Upper lobe of left lung (tissue), 6 donors: ENCODE measurements at regions not wholly inside any gene's neighbourhood (a gene's known extent, or its start where the extent isn't known, plus 50 kb on each side); places are given as distances from the start of the nearest gene placed in this dataset.

ENCODE experiments used
- ATAC-seq, 2 donors: fragments of 200-7000 bp; cut with Tn5 transposase; one replicate each; pipeline ENCODE4 v1.9.1; 2022; ENCODE audit warnings: mild to moderate bottlenecking in 2 of 2, moderate library complexity in 2 of 2; ENCODE audit not compliant: low FRiP score in 2 of 2
- DNase-seq, 2 donors: peaks; one replicate each; pipeline ENCODE4 v3.0.0-alpha.2; 2019 to 2020
- H3K27ac ChIP-seq, 4 donors: fragments of 200-600 bp; sonication (generic); one replicate each; pipeline ENCODE4 v1.5.1; 2016 to 2019
- H3K27me3 ChIP-seq, 4 donors: fragments of 200-600 bp; sonication (generic); one replicate each; pipeline ENCODE4 v1.5.1; 2017 to 2019
- H3K36me3 ChIP-seq, 4 donors: fragments of 200-600 bp; sonication (generic); one replicate each; pipeline ENCODE4 v1.5.1; 2016 to 2019
- H3K4me1 ChIP-seq, 4 donors: fragments of 200-600 bp; sonication (generic); one replicate each; pipeline ENCODE4 v1.5.1; 2018 to 2019
- H3K4me3 ChIP-seq, 4 donors: fragments of 200-600 bp; sonication (generic); one replicate each; pipeline ENCODE4 v1.5.1; 2017 to 2019; ENCODE audit warnings: mild to moderate bottlenecking in 2 of 4, moderate library complexity in 1 of 4
- H3K9me3 ChIP-seq, 4 donors: fragments of 200-600 bp; sonication (generic); one replicate each; pipeline ENCODE4 v1.5.1; 2018 to 2019
- EP300 ChIP-seq, 4 donors: sonication (generic); formaldehyde crosslinking; IDR thresholded peaks; one replicate each; pipeline ENCODE4 v1.5.1; 2017; ENCODE audit warnings: antibody characterized with exemption in 4 of 4, control low read depth in 2 of 4
- POLR2A ChIP-seq, 4 donors: fragments of 450-650 bp; IDR thresholded peaks; one replicate each; pipeline ENCODE4 v1.5.1; 2016 to 2017; ENCODE audit warnings: antibody characterized with exemption in 4 of 4, mild to moderate bottlenecking in 2 of 4
- POLR2AphosphoS5 ChIP-seq, 2 donors: sonication (generic); formaldehyde crosslinking; IDR thresholded peaks; one replicate each; pipeline ENCODE4 v1.5.1; 2017; ENCODE audit warnings: antibody characterized with exemption in 2 of 2
- WGBS, 2 donors: methylation state at CpG; one replicate each; pipeline ENCODE4 v1.1.5; 2017 to 2018; 5-methylcytosine and 5-hydroxymethylcytosine counted together
- TF ChIP-seq, protein P1 (sequence below), 6 experiments: fragments of 450-650 bp in 4 of 6; fragments of 200-600 bp in 2 of 6; sonication (generic) in 2 of 6; IDR thresholded peaks; one replicate each; pipeline ENCODE4 v1.5.1; 2016 to 2019; ENCODE audit warnings: antibody characterized with exemption in 6 of 6
- donor health status: DM: no; HTN: no; CAD: no; lungs with moderate emphysema.
- donor health status: DM: no; HTN: yes; CAD: no; lungs with severe emphysema.

DNA sequence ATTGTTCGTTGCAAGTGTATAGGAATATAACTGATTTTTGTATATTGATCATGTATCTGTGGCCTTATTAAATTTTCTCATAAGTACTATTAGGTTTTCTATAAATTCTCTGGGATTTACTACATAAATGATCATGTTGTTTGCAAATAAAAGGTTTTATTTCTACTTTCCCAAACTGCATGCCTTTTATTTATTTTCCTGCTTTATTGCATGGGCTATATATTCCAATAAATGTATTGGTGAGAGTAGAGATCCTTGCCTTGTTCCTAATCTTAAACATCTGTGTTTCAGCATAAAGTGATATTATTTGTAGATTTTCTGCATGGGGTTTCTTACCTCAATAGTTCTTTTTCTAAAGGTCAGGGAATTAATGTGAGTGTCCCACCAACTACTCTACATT is 107.0 kb upstream of the CD55 start:
- peaks cover 0 to 10% (median 0%) of the 10 kb centered on the region in 4 donors for H3K9me3 ChIP-seq
- H3K27me3 ChIP-seq, result no peaks in the 10 kb centered on the region
- no peak overlapping the region for H3K27ac ChIP-seq
- TF ChIP-seq EP300 (IDR thresholded peaks at IDR 0.05) (no peak), POLR2A (IDR thresholded peaks at IDR 0.05) (no peak), POLR2AphosphoS5 (IDR thresholded peaks at IDR 0.05) (no peak)
- TF ChIP-seq, protein P1, sequence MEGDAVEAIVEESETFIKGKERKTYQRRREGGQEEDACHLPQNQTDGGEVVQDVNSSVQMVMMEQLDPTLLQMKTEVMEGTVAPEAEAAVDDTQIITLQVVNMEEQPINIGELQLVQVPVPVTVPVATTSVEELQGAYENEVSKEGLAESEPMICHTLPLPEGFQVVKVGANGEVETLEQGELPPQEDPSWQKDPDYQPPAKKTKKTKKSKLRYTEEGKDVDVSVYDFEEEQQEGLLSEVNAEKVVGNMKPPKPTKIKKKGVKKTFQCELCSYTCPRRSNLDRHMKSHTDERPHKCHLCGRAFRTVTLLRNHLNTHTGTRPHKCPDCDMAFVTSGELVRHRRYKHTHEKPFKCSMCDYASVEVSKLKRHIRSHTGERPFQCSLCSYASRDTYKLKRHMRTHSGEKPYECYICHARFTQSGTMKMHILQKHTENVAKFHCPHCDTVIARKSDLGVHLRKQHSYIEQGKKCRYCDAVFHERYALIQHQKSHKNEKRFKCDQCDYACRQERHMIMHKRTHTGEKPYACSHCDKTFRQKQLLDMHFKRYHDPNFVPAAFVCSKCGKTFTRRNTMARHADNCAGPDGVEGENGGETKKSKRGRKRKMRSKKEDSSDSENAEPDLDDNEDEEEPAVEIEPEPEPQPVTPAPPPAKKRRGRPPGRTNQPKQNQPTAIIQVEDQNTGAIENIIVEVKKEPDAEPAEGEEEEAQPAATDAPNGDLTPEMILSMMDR (IDR thresholded peaks at IDR 0.05), result no peak
- ATAC-seq, result no peak
- no peak for DNase-seq
- no peaks in the 10 kb centered on the region for H3K36me3 ChIP-seq
- 88 to 96% methylated on average over 1 of the region's 1 CpG for WGBS, 2 donors
- H3K4me1 ChIP-seq, result peaks cover 0 to 17% (median 4%) of the 10 kb centered on the region in 4 donors
- no peak overlapping the region for H3K4me3 ChIP-seq

DNA sequence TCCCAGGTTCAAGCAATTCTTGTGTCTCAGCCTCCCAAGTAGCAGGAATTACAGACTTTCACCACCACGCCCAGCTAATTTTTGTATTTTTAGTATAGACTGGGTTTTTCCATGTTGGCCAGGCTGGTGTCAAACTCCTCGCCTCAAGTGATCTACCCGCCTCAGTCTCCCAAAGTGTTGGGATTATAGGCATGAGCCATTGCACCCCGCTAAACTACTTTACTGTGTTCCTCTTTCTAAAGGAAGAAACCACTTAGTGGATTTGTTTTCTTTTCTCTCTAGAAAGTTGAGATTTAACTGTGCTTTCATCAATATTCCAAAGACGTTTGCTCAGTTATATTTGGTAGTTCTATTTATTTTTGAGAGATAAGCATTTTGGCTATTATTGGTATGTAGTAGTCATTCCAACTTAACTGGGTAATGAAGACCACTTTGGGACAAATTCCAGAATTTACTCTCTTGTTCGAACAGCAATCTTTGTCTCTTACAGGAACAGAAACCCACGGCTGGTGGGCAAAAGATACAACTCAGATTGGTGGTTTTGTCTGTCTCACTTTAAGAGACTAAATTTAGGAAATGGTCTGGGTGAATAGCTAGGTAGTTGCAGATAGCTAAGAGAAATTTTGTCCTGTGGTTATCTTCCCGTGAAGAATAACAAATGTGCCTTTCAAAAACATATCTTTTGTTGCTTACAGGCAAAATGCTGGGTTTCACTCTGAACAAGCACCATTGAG is 103.5 kb upstream of the CD55 start:
- 58 to 66% methylated on average over 8 of the region's 8 CpGs for WGBS, 2 donors
- peak overlapping the region in 3 of 4 donors; percentile 40 to 68 (median 51) for H3K27ac ChIP-seq

DNA sequence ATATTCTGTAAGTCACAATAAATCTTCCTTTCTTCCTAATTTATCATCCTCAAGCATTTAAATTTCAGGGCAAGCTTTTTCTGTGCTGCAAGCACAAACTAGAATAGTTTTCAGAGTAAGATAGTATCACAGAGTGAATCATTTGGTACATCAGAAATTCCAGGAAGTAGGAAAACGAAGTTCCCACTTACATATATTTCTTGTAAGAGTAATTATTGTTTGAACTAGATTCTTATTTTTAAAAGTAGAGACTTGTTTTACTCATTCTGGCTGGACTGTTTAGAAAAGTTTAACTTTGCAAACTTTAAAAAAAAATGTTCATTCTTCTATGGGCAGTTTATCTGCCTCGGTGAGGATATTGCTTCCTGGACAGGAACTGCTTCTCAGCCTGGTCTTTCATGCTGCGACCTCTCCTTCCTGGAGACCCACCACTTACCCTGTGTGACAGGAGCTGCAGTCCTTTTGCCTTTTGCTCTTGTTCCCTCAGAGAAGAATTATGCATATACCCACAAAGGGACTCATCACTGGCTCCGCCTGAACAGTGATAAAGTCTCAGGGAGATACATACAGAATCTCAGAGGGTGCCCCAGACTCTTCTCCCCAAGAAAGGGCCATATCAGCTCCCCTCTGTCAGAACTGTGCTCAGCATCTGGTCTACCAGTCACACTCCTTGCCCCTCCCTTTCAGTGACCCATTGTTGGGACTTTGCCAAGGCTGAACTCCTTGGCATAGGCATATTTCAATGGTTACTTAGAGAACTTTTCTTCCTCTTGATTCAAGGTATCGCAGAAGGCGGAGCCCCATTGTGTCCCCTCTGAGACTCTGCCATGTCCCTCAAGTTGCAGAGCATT is 102.7 kb upstream of the CD55 start:
- Histone ChIP-seq H3K27me3 (no peaks in the 10 kb centered on the region), H3K4me3 (peak overlapping the region in 2 of 4 donors; percentile 25 to 27), H3K4me1 (peaks cover 0 to 21% (median 5%) of the 10 kb centered on the region in 4 donors), H3K36me3 (no peaks in the 10 kb centered on the region), H3K9me3 (peaks cover 0 to 10% (median 0%) of the 10 kb centered on the region in 4 donors), H3K27ac (peak overlapping the region in 3 of 4 donors; percentile 40 to 68 (median 51))
- ATAC-seq (peak; percentile 49 to 77), DNase-seq (peak in 1 of 2 donors; percentile 72)
- WGBS, 2 donors, result 41 to 49% methylated on average over 6 of the region's 6 CpGs
- TF ChIP-seq POLR2A (IDR thresholded peaks at IDR 0.05) (peak in 2 of 4 donors; percentile 16 to 47), POLR2AphosphoS5 (IDR thresholded peaks at IDR 0.05) (peak in 1 of 2 donors; percentile 20)
- TF ChIP-seq, protein P1 (IDR thresholded peaks at IDR 0.05), result no peak

More for the DNA sequence above, 103.5 kb upstream of the CD55 start:
- TF ChIP-seq, protein P1 (IDR thresholded peaks at IDR 0.05), result no peak
- TF ChIP-seq POLR2AphosphoS5 (IDR thresholded peaks at IDR 0.05), result no peak
- no peak for TF ChIP-seq POLR2A (IDR thresholded peaks at IDR 0.05)
- Histone ChIP-seq H3K4me3 (peak overlapping the region in 2 of 4 donors; percentile 25 to 27), H3K9me3 (peaks cover 0 to 10% (median 0%) of the 10 kb centered on the region in 4 donors), H3K4me1 (peaks cover 0 to 19% (median 5%) of the 10 kb centered on the region in 4 donors), H3K27me3 (no peaks in the 10 kb centered on the region), H3K36me3 (no peaks in the 10 kb centered on the region)
- DNase-seq (no peak), ATAC-seq (no peak)

DNA sequence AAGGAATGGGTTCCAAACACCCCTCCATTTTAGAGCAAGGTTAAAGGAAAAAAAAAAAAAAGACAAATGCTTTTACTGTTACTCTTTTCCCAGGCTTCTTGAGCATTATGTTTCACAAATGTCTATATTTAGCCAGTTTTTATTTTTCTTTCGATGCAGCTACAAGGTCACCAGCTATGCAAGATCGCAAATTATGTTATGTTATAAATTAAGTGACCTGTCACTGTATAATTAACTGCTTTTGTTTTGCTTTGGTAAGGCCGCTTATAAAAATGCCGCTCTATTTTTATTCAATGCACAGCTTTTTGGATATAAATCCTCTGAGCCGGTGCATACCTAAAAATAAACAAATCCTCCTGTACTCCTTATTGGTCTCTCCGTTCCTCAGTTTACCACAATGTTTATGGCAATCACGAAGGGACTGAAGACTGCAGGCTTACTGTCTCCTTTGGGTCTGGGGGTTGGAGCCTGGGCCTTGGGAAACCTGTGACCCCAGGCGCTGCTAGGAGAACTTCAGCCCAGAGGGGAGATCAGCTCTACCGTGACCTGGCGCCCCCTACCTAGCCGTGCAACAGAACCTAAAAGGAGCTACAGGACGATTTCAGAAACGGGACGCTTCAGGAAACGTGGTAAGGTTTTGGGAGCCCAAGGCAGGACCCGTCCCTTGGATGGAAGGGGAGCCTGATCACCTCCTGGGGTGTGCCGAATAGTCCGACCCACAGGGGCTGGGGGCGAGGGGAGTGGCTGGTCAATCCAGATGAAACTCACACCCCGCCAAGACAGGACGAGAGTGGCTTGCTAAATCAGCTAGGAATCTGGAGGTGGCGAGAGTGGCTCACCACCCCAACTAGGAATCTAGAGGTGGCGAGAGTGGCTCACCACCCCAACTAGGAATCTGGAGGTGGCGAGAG is 101.2 kb upstream of the CD55 start:
- Histone ChIP-seq H3K27me3 (no peaks in the 10 kb centered on the region), H3K27ac (peak overlapping the region in 2 of 4 donors; percentile 38 to 53), H3K9me3 (no peaks in the 10 kb centered on the region), H3K36me3 (no peaks in the 10 kb centered on the region), H3K4me3 (no peak overlapping the region), H3K4me1 (peaks cover 0 to 24% (median 5%) of the 10 kb centered on the region in 4 donors)
- no peak for DNase-seq
- ATAC-seq, result no peak
- 87 to 90% methylated on average over 23 to 24 of the region's 24 CpGs for WGBS, 2 donors
- no peak for TF ChIP-seq POLR2A (IDR thresholded peaks at IDR 0.05)
- TF ChIP-seq, protein P1 (IDR thresholded peaks at IDR 0.05), result no peak
- no peak for TF ChIP-seq EP300 (IDR thresholded peaks at IDR 0.05)
- TF ChIP-seq POLR2AphosphoS5 (IDR thresholded peaks at IDR 0.05), result no peak
